ENCODE measurements at regions not wholly inside any gene's neighbourhood (a gene's known extent, or its start where the extent isn't known, plus 50 kb on each side); places are given as distances from the start of the nearest gene placed in this dataset.

DNA sequence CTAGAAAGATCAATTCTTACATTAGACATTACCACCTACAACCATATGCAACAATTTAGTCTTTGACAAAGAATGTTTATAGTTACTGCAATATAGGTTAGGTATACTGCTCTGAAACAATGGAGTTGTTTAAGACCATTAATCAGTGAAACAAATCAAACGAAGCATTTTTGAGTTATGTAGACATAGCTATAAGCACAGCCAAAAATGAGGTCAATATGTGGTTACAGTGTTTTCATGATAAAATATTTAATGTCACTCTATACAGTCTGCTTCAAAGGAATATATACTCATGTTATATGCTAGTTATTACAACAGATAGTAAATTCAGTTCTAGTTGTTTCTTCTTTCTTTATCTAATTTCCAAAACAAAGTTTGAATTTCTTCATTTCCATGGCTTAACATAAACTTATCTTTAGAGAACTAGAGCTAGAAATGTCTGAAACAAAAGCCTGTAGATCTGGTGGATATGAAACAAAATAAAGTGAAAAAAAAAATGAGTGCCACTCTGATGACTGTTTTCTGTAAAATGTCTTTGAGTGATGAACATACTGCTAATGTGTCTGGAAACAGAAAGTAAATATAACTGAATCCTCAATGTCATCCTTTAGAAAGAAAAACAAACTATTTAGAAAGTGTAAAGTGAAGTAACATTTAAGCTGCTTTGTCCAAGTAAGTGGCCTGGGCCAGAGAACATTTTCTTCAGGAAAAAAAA, 809.0 kb downstream of the FAT4 start:
- WGBS, result 26% methylated on average over 1 of the region's 1 CpG
- Histone ChIP-seq H3K36me3 (no peaks in the 10 kb centered on the region), H3K4me3 (no peak overlapping the region), H3K27me3 (no peaks in the 10 kb centered on the region), H3K9me3 (no peaks in the 10 kb centered on the region), H3K4me1 (peaks cover 4% of the 10 kb centered on the region), H3K27ac (no peak overlapping the region)
- DNase-seq (ENCODE audit: low spot score in 2 of 2), result no peak
- TF ChIP-seq EP300 (IDR thresholded peaks at IDR 0.05), result no peak
- TF ChIP-seq POLR2A (IDR thresholded peaks at IDR 0.05), result no peak
- no peak for TF ChIP-seq POLR2AphosphoS5 (IDR thresholded peaks at IDR 0.05)
- TF ChIP-seq, protein P1, sequence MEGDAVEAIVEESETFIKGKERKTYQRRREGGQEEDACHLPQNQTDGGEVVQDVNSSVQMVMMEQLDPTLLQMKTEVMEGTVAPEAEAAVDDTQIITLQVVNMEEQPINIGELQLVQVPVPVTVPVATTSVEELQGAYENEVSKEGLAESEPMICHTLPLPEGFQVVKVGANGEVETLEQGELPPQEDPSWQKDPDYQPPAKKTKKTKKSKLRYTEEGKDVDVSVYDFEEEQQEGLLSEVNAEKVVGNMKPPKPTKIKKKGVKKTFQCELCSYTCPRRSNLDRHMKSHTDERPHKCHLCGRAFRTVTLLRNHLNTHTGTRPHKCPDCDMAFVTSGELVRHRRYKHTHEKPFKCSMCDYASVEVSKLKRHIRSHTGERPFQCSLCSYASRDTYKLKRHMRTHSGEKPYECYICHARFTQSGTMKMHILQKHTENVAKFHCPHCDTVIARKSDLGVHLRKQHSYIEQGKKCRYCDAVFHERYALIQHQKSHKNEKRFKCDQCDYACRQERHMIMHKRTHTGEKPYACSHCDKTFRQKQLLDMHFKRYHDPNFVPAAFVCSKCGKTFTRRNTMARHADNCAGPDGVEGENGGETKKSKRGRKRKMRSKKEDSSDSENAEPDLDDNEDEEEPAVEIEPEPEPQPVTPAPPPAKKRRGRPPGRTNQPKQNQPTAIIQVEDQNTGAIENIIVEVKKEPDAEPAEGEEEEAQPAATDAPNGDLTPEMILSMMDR (IDR thresholded peaks at IDR 0.05), result no peak

DNA sequence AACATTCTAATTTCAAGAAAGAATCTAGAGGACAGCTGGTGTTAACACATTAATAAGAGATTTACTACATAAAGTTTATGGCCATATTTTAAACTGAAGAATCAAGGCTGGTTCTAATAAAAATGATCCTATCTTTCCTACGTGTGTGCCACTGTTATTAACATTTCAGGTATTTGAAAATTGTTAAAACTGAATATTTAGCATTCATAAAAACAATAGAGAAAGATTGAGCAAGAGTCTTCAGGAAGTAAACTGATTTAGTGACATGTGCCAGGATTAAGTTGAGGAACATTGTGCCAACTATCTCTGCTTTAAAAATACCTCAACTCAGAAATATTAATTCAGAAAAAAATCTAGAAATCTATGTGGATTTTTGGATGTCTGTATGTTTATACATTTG, 810.1 kb downstream of the FAT4 start:
- no peaks in the 10 kb centered on the region for H3K27me3 ChIP-seq
- no peaks in the 10 kb centered on the region for H3K36me3 ChIP-seq
- peaks cover 4% of the 10 kb centered on the region for H3K4me1 ChIP-seq
- H3K27ac ChIP-seq, result no peak overlapping the region
- H3K4me3 ChIP-seq, result no peak overlapping the region
- no peaks in the 10 kb centered on the region for H3K9me3 ChIP-seq
- WGBS, result 19% methylated on average over 1 of the region's 1 CpG
- no peak for DNase-seq (ENCODE audit: low spot score in 2 of 2)
- TF ChIP-seq POLR2AphosphoS5 (IDR thresholded peaks at IDR 0.05), result no peak
- no peak for TF ChIP-seq POLR2A (IDR thresholded peaks at IDR 0.05)
- TF ChIP-seq, protein P1 (IDR thresholded peaks at IDR 0.05), result no peak
- no peak for TF ChIP-seq EP300 (IDR thresholded peaks at IDR 0.05)

DNA sequence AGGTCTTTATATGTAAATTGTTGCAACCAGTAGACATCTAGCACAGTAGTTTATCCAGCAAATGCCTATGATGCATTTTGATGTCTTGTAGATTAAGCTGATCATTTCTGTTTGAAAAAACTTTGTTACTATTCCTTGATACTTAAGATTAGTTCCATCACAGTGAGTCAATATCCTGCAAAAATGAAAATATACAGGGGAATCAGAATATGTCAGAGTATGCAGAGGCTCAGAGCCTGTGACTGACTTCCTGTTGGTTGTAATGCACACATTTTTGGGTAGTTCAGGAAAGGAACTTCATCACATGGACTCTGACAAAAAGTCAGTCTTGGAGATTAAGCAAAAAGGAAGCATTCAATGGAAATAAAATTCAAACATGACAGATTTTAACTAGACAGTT, 815.5 kb downstream of the FAT4 start:
- no peaks in the 10 kb centered on the region for H3K27me3 ChIP-seq
- no peak for TF ChIP-seq EP300 (IDR thresholded peaks at IDR 0.05)
- TF ChIP-seq POLR2A (IDR thresholded peaks at IDR 0.05), result no peak
- no peak for TF ChIP-seq POLR2AphosphoS5 (IDR thresholded peaks at IDR 0.05)
- TF ChIP-seq, protein P1 (IDR thresholded peaks at IDR 0.05), result no peak
- H3K4me1 ChIP-seq, result no peaks in the 10 kb centered on the region
- H3K36me3 ChIP-seq, result no peaks in the 10 kb centered on the region
- no peak overlapping the region for H3K4me3 ChIP-seq
- no peak for DNase-seq (ENCODE audit: low spot score in 2 of 2)
- no peak overlapping the region for H3K27ac ChIP-seq
- no peaks in the 10 kb centered on the region for H3K9me3 ChIP-seq

DNA sequence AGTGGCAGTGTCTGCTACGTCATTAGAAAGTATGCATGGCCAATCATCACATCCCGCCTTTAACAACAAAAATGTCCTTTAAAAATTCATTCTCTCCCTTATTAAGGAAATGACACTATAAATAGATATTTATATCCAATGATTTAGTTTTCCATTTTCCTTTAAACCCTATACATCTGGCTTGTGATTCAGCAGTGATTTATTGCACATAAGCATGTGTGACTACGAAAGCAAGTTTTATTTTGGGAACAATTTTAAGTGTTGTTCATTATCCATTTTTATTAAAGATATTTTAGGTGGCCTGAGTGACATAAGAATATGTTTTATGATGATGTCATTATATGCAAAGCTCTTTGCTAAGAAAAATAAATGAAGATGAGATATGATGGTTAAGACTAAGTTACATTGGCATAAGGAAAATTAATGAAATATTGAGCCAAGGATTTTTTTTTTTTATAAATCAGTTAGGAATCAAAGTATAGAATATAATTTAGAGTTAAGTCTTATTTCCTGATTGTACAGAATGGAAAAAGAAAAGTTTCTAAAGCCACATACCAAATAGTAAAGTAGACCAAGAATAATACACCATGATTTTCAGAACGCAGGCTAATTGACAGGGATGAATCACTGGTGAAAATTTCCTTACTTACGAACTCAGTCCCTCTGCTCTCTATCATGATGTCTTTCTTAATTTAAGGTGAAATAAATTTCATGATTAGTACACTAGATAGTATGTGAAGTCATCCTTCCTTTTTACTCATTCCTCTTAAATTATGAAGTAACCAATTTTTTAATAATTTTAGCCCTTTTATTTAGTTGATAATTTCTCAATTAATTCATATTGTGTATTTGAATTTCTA, 822.4 kb downstream of the FAT4 start:
- H3K27ac ChIP-seq, result no peak overlapping the region
- no peaks in the 10 kb centered on the region for H3K36me3 ChIP-seq
- H3K4me3 ChIP-seq, result no peak overlapping the region
- no peak for TF ChIP-seq EP300 (IDR thresholded peaks at IDR 0.05)
- no peak for TF ChIP-seq POLR2AphosphoS5 (IDR thresholded peaks at IDR 0.05)
- TF ChIP-seq, protein P1 (IDR thresholded peaks at IDR 0.05), result no peak
- TF ChIP-seq POLR2A (IDR thresholded peaks at IDR 0.05), result no peak
- no peak for DNase-seq (ENCODE audit: low spot score in 2 of 2)
- no peaks in the 10 kb centered on the region for H3K4me1 ChIP-seq
- no peaks in the 10 kb centered on the region for H3K9me3 ChIP-seq
- H3K27me3 ChIP-seq, result no peaks in the 10 kb centered on the region
- 72% methylated on average over 5 of the region's 5 CpGs for WGBS

DNA sequence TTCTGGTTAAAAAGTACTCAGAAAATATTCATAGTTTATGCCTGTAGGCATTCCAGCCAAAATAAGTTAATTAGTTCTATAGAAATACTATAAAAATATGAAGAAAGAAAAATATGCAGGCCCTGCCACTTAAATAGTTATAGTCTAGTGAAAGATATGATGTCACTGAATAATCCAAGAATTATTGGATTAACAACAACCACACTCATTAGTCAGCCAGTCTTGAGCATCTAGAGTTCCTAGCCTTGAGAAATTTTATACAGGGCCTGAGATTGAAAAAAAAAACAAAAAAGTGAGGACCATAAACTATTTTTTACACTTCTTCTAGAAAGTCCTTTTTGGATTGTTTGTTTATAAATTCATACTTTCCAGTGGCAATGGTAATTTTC, 823.0 kb downstream of the FAT4 start:
- H3K27ac ChIP-seq, result no peak overlapping the region
- no peaks in the 10 kb centered on the region for H3K9me3 ChIP-seq
- H3K36me3 ChIP-seq, result no peaks in the 10 kb centered on the region
- DNase-seq (ENCODE audit: low spot score in 2 of 2), result no peak
- no peak overlapping the region for H3K4me3 ChIP-seq
- no peaks in the 10 kb centered on the region for H3K4me1 ChIP-seq
- no peak for TF ChIP-seq EP300 (IDR thresholded peaks at IDR 0.05)
- no peak for TF ChIP-seq POLR2AphosphoS5 (IDR thresholded peaks at IDR 0.05)
- TF ChIP-seq, protein P1 (IDR thresholded peaks at IDR 0.05), result no peak
- TF ChIP-seq POLR2A (IDR thresholded peaks at IDR 0.05), result no peak
- H3K27me3 ChIP-seq, result no peaks in the 10 kb centered on the region

Measured in suprapubic skin (tissue), 4 donors.